Activated T-cell treated with anti-CD3 and anti-CD28 coated beads, Interleukin-2, amount 50 U/mL, for 24 hours (primary cell): ENCODE measurements at regions not wholly inside any gene's neighbourhood (a gene's known extent, or its start where the extent isn't known, plus 50 kb on each side); places are given as distances from the start of the nearest gene placed in this dataset.
"Not testable (repeated sequence)": the region's sequence is repeated elsewhere in the genome, so short reads cannot be mapped to it uniquely, and the experiment has no call there.

ENCODE experiments used
- DNase-seq: peaks from one replicate; pipeline ENCODE4 v3.0.0-alpha.2; 2020
- H3K27ac Mint-ChIP-seq: 2 replicates; pipeline ENCODE4 v1.8.0; 2020; ENCODE audit warnings: mild to moderate bottlenecking, mixed read lengths
- H3K27me3 Mint-ChIP-seq: 2 replicates; pipeline ENCODE4 v1.8.0; 2020; ENCODE audit warnings: mixed read lengths
- H3K36me3 Mint-ChIP-seq: 2 replicates; pipeline ENCODE4 v1.8.0; 2020; ENCODE audit warnings: low read depth, mixed read lengths
- H3K4me1 Mint-ChIP-seq: 2 replicates; pipeline ENCODE4 v1.8.0; 2020; ENCODE audit warnings: low read depth, mixed read lengths
- H3K4me3 Mint-ChIP-seq: 2 replicates; pipeline ENCODE4 v1.8.0; 2020; ENCODE audit warnings: mild to moderate bottlenecking, moderate library complexity, mixed read lengths
- H3K9me3 Mint-ChIP-seq: 2 replicates; pipeline ENCODE4 v1.8.0; 2020; ENCODE audit warnings: mixed read lengths

GRCh38 chr1:98575955-98576354, 85.6 kb upstream of the SNX7 start:
- Mint-ChIP-seq H3K4me1 (no peaks in the 10 kb centered on the region), H3K27me3 (no peaks in the 10 kb centered on the region), H3K27ac (no peak overlapping the region), H3K36me3 (no peaks in the 10 kb centered on the region), H3K9me3 (peaks cover 2% of the 10 kb centered on the region), H3K4me3 (no peak overlapping the region)
- no peak for DNase-seq

- no peaks in the 10 kb centered on the region for H3K27me3 Mint-ChIP-seq
- DNase-seq: no peak
- no peaks in the 10 kb centered on the region for H3K4me1 Mint-ChIP-seq
- peaks cover 15% of the 10 kb centered on the region for H3K9me3 Mint-ChIP-seq
- H3K4me3 Mint-ChIP-seq: no peak overlapping the region
- no peak overlapping the region for H3K27ac Mint-ChIP-seq
- no peaks in the 10 kb centered on the region for H3K36me3 Mint-ChIP-seq
Observed at GRCh38 chr1:98565951-98566350, 95.6 kb upstream of the SNX7 start.

GRCh38 chr1:98559291-98559690, 102.2 kb upstream of the SNX7 start:
- no peaks in the 10 kb centered on the region for H3K4me1 Mint-ChIP-seq
- no peaks in the 10 kb centered on the region for H3K36me3 Mint-ChIP-seq
- DNase-seq: no peak
- peaks cover 13% of the 10 kb centered on the region for H3K9me3 Mint-ChIP-seq
- H3K27ac Mint-ChIP-seq: no peak overlapping the region
- H3K27me3 Mint-ChIP-seq: no peaks in the 10 kb centered on the region
- H3K4me3 Mint-ChIP-seq: no peak overlapping the region

- H3K4me1 Mint-ChIP-seq: no peaks in the 10 kb centered on the region
- H3K27me3 Mint-ChIP-seq: no peaks in the 10 kb centered on the region
- no peak for DNase-seq
- H3K4me3 Mint-ChIP-seq: no peak overlapping the region
- no peaks in the 10 kb centered on the region for H3K36me3 Mint-ChIP-seq
- H3K9me3 Mint-ChIP-seq: peaks cover 9% of the 10 kb centered on the region
- H3K27ac Mint-ChIP-seq: no peak overlapping the region
Observed at GRCh38 chr1:98557895-98558294, 103.6 kb upstream of the SNX7 start.

GRCh38 chr1:98556521-98557158, 104.9 kb upstream of the SNX7 start:
- H3K9me3 Mint-ChIP-seq: no peaks in the 10 kb centered on the region
- H3K36me3 Mint-ChIP-seq: no peaks in the 10 kb centered on the region
- no peaks in the 10 kb centered on the region for H3K27me3 Mint-ChIP-seq
- H3K27ac Mint-ChIP-seq: no peak overlapping the region
- H3K4me3 Mint-ChIP-seq: no peak overlapping the region
- H3K4me1 Mint-ChIP-seq: no peaks in the 10 kb centered on the region
- DNase-seq: no peak

- H3K36me3 Mint-ChIP-seq: no peaks in the 10 kb centered on the region
- H3K27me3 Mint-ChIP-seq: no peaks in the 10 kb centered on the region
- no peaks in the 10 kb centered on the region for H3K4me1 Mint-ChIP-seq
- DNase-seq: no peak
- H3K9me3 Mint-ChIP-seq: no peaks in the 10 kb centered on the region
- H3K4me3 Mint-ChIP-seq: no peak overlapping the region
- H3K27ac Mint-ChIP-seq: no peak overlapping the region
Observed at GRCh38 chr1:98555814-98556213, 105.7 kb upstream of the SNX7 start.

- not testable (repeated sequence) for H3K4me1 Mint-ChIP-seq, H3K9me3 Mint-ChIP-seq, H3K4me3 Mint-ChIP-seq, H3K36me3 Mint-ChIP-seq, H3K27me3 Mint-ChIP-seq, DNase-seq, H3K27ac Mint-ChIP-seq
Observed at GRCh38 chr1:98552576-98553074, 108.9 kb upstream of the SNX7 start.

- H3K4me3 Mint-ChIP-seq: no peak overlapping the region
- H3K27me3 Mint-ChIP-seq: no peaks in the 10 kb centered on the region
- H3K27ac Mint-ChIP-seq: no peak overlapping the region
- H3K36me3 Mint-ChIP-seq: no peaks in the 10 kb centered on the region
- no peak for DNase-seq
- no peaks in the 10 kb centered on the region for H3K4me1 Mint-ChIP-seq
- peaks cover 7% of the 10 kb centered on the region for H3K9me3 Mint-ChIP-seq
Observed at GRCh38 chr1:98550076-98550475, 111.4 kb upstream of the SNX7 start.

GRCh38 chr1:98546319-98546718, 115.2 kb upstream of the SNX7 start:
- Mint-ChIP-seq H3K9me3 (peaks cover 10% of the 10 kb centered on the region), H3K4me3 (no peak overlapping the region), H3K4me1 (no peaks in the 10 kb centered on the region), H3K36me3 (no peaks in the 10 kb centered on the region), H3K27me3 (no peaks in the 10 kb centered on the region), H3K27ac (no peak overlapping the region)
- no peak for DNase-seq

- Mint-ChIP-seq H3K27me3 (no peaks in the 10 kb centered on the region), H3K4me1 (no peaks in the 10 kb centered on the region), H3K27ac (no peak overlapping the region), H3K9me3 (peaks cover 3% of the 10 kb centered on the region), H3K36me3 (no peaks in the 10 kb centered on the region), H3K4me3 (no peak overlapping the region)
- DNase-seq: no peak
Observed at GRCh38 chr1:98538106-98538505, 123.4 kb upstream of the SNX7 start.

GRCh38 chr1:98523256-98523655, 138.3 kb upstream of the SNX7 start:
- H3K27ac Mint-ChIP-seq: no peak overlapping the region
- H3K9me3 Mint-ChIP-seq: peaks cover 28% of the 10 kb centered on the region
- no peak overlapping the region for H3K4me3 Mint-ChIP-seq
- no peaks in the 10 kb centered on the region for H3K36me3 Mint-ChIP-seq
- H3K27me3 Mint-ChIP-seq: no peaks in the 10 kb centered on the region
- no peak for DNase-seq
- H3K4me1 Mint-ChIP-seq: no peaks in the 10 kb centered on the region

GRCh38 chr1:98516306-98516705, 145.2 kb upstream of the SNX7 start:
- Mint-ChIP-seq H3K27me3 (no peaks in the 10 kb centered on the region), H3K9me3 (peaks cover 11% of the 10 kb centered on the region), H3K27ac (no peak overlapping the region), H3K36me3 (no peaks in the 10 kb centered on the region), H3K4me1 (no peaks in the 10 kb centered on the region), H3K4me3 (no peak overlapping the region)
- no peak for DNase-seq

- no peaks in the 10 kb centered on the region for H3K4me1 Mint-ChIP-seq
- H3K4me3 Mint-ChIP-seq: no peak overlapping the region
- peaks cover 11% of the 10 kb centered on the region for H3K9me3 Mint-ChIP-seq
- H3K27me3 Mint-ChIP-seq: no peaks in the 10 kb centered on the region
- no peak for DNase-seq
- H3K36me3 Mint-ChIP-seq: no peaks in the 10 kb centered on the region
- no peak overlapping the region for H3K27ac Mint-ChIP-seq
Observed at GRCh38 chr1:98515744-98516143, 145.8 kb upstream of the SNX7 start.

GRCh38 chr1:98512216-98512615, 149.3 kb upstream of the SNX7 start:
- not testable (repeated sequence) for H3K27ac Mint-ChIP-seq, DNase-seq, H3K4me1 Mint-ChIP-seq

GRCh38 chr1:98503771-98504170, 157.8 kb upstream of the SNX7 start:
- Mint-ChIP-seq H3K4me3 (no peak overlapping the region), H3K27ac (no peak overlapping the region), H3K27me3 (peaks cover 4% of the 10 kb centered on the region), H3K36me3 (no peaks in the 10 kb centered on the region), H3K4me1 (no peaks in the 10 kb centered on the region), H3K9me3 (peaks cover 14% of the 10 kb centered on the region)
- DNase-seq: no peak

More at GRCh38 chr1:98512216-98512615, 149.3 kb upstream of the SNX7 start:
- not testable (repeated sequence) for H3K4me3 Mint-ChIP-seq, H3K36me3 Mint-ChIP-seq, H3K27me3 Mint-ChIP-seq, H3K9me3 Mint-ChIP-seq

- peaks cover 14% of the 10 kb centered on the region for H3K9me3 Mint-ChIP-seq
- H3K27ac Mint-ChIP-seq: no peak overlapping the region
- H3K36me3 Mint-ChIP-seq: no peaks in the 10 kb centered on the region
- no peak for DNase-seq
- peaks cover 4% of the 10 kb centered on the region for H3K27me3 Mint-ChIP-seq
- H3K4me1 Mint-ChIP-seq: no peaks in the 10 kb centered on the region
- no peak overlapping the region for H3K4me3 Mint-ChIP-seq
Observed at GRCh38 chr1:98502937-98503336, 158.6 kb upstream of the SNX7 start.
